ENCODE measurements at regions not wholly inside any gene's neighbourhood (a gene's known extent, or its start where the extent isn't known, plus 50 kb on each side); places are given as distances from the start of the nearest gene placed in this dataset.

GRCh38 chr18:78146136-78147085 is 833.2 kb upstream of the SALL3 start:
- TF ChIP-seq YY1 (IDR thresholded peaks at IDR 0.05; ENCODE audit: insufficient read depth, insufficient read length) (no peak), ZNF274 (IDR thresholded peaks at IDR 0.05; ENCODE audit: low read depth, low read length) (no peak)
